ENCODE measurements at regions not wholly inside any gene's neighbourhood (a gene's known extent, or its start where the extent isn't known, plus 50 kb on each side); places are given as distances from the start of the nearest gene placed in this dataset.

- Histone ChIP-seq H3K27me3 (replicated peaks in 1 of 4; ENCODE audit: control extremely low read depth in 1 of 4, control insufficient read depth in 3 of 4, insufficient read depth in 4 of 4, low read length in 3 of 4) (peaks cover 0 to 6% (median 5%) of the 10 kb centered on the region in 4 experiments), H3K4me3 (ENCODE audit: control extremely low read depth in 1 of 5, extremely low read depth in 1 of 5, insufficient read depth in 1 of 5, low read depth in 2 of 5, low read length in 4 of 5) (no peak overlapping the region), H2AFZ (ENCODE audit: insufficient read depth, low read depth, low read length, poor library complexity, severe bottlenecking) (no peak overlapping the region), H3K4me2 (replicated peaks; ENCODE audit: low read depth, low read length, poor library complexity, severe bottlenecking) (no peak overlapping the region), H3K4me1 (ENCODE audit: control insufficient read depth in 2 of 2, insufficient read depth in 2 of 2, low read length in 2 of 2) (peaks cover 3 to 5% of the 10 kb centered on the region in 2 donors), H4K20me1 (ENCODE audit: control insufficient read depth, insufficient read depth, low read length, poor library complexity, severe bottlenecking) (no peaks in the 10 kb centered on the region), H3K9ac (ENCODE audit: low read length) (no peak overlapping the region), H3K36me3 (replicated peaks in 1 of 2; ENCODE audit: control extremely low read depth in 1 of 2, control insufficient read depth in 1 of 2, extremely low read depth in 1 of 2, insufficient read depth in 2 of 2, low read length in 1 of 2) (peaks cover 0 to 1% of the 10 kb centered on the region in 2 experiments), H3K27ac (ENCODE audit: low read length in 2 of 2) (no peak overlapping the region), H3K79me2 (ENCODE audit: control insufficient read depth, insufficient read depth, low read length) (no peaks in the 10 kb centered on the region), H3K9me3 (ENCODE audit: control extremely low read depth in 1 of 3, control insufficient read depth in 2 of 3, insufficient read depth in 1 of 3, low read length in 2 of 3) (no peaks in the 10 kb centered on the region)
- peaks cover 9% of the 10 kb centered on the region for H3K4me1 Mint-ChIP-seq
- no peak overlapping the region for H3K27ac Mint-ChIP-seq
- ChIA-PET POLR2A (no interaction called here), CTCF (no interaction called here)
- DNase-seq = no peak
- peaks cover 21% of the 10 kb centered on the region for H3K27me3 Mint-ChIP-seq
- H3K4me3 Mint-ChIP-seq = no peak overlapping the region
- TF ChIP-seq EZH2 (IDR thresholded peaks at IDR 0.05; ENCODE audit: borderline replicate concordance, insufficient read depth, low read depth, low read length, poor library complexity, severe bottlenecking) = no peak
- no peak for TF ChIP-seq CTCF (IDR thresholded peaks at IDR 0.05)
- no peak for ATAC-seq (ENCODE audit: low read depth)
- no peaks in the 10 kb centered on the region for H3K9me3 Mint-ChIP-seq (ENCODE audit: insufficient read depth)
- intact Hi-C loops (cut with micrococcal nuclease) = no loop called here
Observed at GRCh38 chr2:143942486-143942885, 577.4 kb downstream of the ZEB2 start.

GRCh38 chr2:143940720-143941119 lies 579.2 kb downstream of the ZEB2 start:
- H3K4me1 Mint-ChIP-seq = peaks cover 16% of the 10 kb centered on the region
- DNase-seq (no peak), ATAC-seq (ENCODE audit: low read depth) (no peak)
- WGBS (ENCODE audit: insufficient coverage) = 100% methylated on average over 1 of the region's 3 CpGs
- H3K4me3 ChIP-seq (ENCODE audit: control extremely low read depth in 1 of 5, extremely low read depth in 1 of 5, insufficient read depth in 1 of 5, low read depth in 2 of 5, low read length in 4 of 5) = no peak overlapping the region
- H4K20me1 ChIP-seq (ENCODE audit: control insufficient read depth, insufficient read depth, low read length, poor library complexity, severe bottlenecking) = no peaks in the 10 kb centered on the region
- H3K27ac ChIP-seq (ENCODE audit: low read length in 2 of 2) = no peak overlapping the region
- no peak overlapping the region for H3K27ac Mint-ChIP-seq
- H2AFZ ChIP-seq (ENCODE audit: insufficient read depth, low read depth, low read length, poor library complexity, severe bottlenecking) = no peak overlapping the region
- H3K9me3 Mint-ChIP-seq (ENCODE audit: insufficient read depth) = no peaks in the 10 kb centered on the region
- H3K27me3 ChIP-seq (replicated peaks in 1 of 4; ENCODE audit: control extremely low read depth in 1 of 4, control insufficient read depth in 3 of 4, insufficient read depth in 4 of 4, low read length in 3 of 4) = peaks cover 0 to 12% (median 9%) of the 10 kb centered on the region in 4 experiments
- CTCF ChIA-PET = no interaction called here
- H3K27me3 Mint-ChIP-seq = peaks cover 30% of the 10 kb centered on the region
- intact Hi-C loops (cut with micrococcal nuclease) = no loop called here
- H3K4me3 Mint-ChIP-seq = no peak overlapping the region
- POLR2A ChIA-PET = no interaction called here
- no peaks in the 10 kb centered on the region for H3K9me3 ChIP-seq (ENCODE audit: control extremely low read depth in 1 of 3, control insufficient read depth in 2 of 3, insufficient read depth in 1 of 3, low read length in 2 of 3)
- TF ChIP-seq CTCF (IDR thresholded peaks at IDR 0.05) (no peak), EZH2 (IDR thresholded peaks at IDR 0.05; ENCODE audit: borderline replicate concordance, insufficient read depth, low read depth, low read length, poor library complexity, severe bottlenecking) (no peak)
- H3K36me3 ChIP-seq (replicated peaks in 1 of 2; ENCODE audit: control extremely low read depth in 1 of 2, control insufficient read depth in 1 of 2, extremely low read depth in 1 of 2, insufficient read depth in 2 of 2, low read length in 1 of 2) = peaks cover 0 to 1% of the 10 kb centered on the region in 2 experiments
- no peak overlapping the region for H3K4me2 ChIP-seq (replicated peaks; ENCODE audit: low read depth, low read length, poor library complexity, severe bottlenecking)
- H3K9ac ChIP-seq (ENCODE audit: low read length) = no peak overlapping the region
- H3K4me1 ChIP-seq (ENCODE audit: control insufficient read depth in 2 of 2, insufficient read depth in 2 of 2, low read length in 2 of 2) = peaks cover 9 to 17% of the 10 kb centered on the region in 2 donors
- no peaks in the 10 kb centered on the region for H3K79me2 ChIP-seq (ENCODE audit: control insufficient read depth, insufficient read depth, low read length)
